GM20431 (cell line): ENCODE measurements at regions not wholly inside any gene's neighbourhood (a gene's known extent, or its start where the extent isn't known, plus 50 kb on each side); places are given as distances from the start of the nearest gene placed in this dataset.
"Not testable (repeated sequence)": the region's sequence is repeated elsewhere in the genome, so short reads cannot be mapped to it uniquely, and the experiment has no call there.

ENCODE experiments used
- in situ Hi-C: fragments of 300-500 bp; cut with MseI, MboI; formaldehyde crosslinking; loops from one replicate; pipeline ENCODE4 v1.15.0; 2020; ENCODE audit warnings: low sequenced_read_pairs; ENCODE audit not compliant: unreplicated experiment

- in situ Hi-C loops: no loop called here
These were observed 627.0 kb downstream of the BCOR start for GRCh38 chrX:39470588-39471407.

GRCh38 chrX:39472161-39472560, 625.6 kb downstream of the BCOR start:
- in situ Hi-C loops: no loop called here

DNA sequence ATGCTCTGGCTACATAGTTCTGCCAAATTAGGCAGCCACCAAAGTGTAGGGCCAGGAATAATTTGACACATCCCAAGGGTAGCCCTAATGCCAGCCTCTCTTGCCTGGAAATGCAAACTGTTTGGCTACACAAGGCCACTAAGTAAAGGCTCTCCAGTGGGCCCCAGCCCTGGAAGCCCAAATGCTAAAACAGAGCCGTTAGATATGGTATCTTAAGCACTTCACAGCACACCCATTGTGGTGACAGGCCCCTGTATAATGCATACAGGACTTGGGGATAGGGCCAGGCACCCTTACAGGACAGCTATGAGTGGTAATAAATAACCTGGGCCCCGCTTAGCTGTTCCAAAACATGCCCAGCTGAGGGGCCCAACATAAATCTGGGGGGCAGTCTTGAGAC, 623.9 kb downstream of the BCOR start:
- in situ Hi-C loops: no loop called here

GRCh38 chrX:39475372-39475771, 622.4 kb downstream of the BCOR start:
- in situ Hi-C loops: no loop called here

GRCh38 chrX:39476604-39477021, 621.1 kb downstream of the BCOR start:
- in situ Hi-C loops: no loop called here

DNA sequence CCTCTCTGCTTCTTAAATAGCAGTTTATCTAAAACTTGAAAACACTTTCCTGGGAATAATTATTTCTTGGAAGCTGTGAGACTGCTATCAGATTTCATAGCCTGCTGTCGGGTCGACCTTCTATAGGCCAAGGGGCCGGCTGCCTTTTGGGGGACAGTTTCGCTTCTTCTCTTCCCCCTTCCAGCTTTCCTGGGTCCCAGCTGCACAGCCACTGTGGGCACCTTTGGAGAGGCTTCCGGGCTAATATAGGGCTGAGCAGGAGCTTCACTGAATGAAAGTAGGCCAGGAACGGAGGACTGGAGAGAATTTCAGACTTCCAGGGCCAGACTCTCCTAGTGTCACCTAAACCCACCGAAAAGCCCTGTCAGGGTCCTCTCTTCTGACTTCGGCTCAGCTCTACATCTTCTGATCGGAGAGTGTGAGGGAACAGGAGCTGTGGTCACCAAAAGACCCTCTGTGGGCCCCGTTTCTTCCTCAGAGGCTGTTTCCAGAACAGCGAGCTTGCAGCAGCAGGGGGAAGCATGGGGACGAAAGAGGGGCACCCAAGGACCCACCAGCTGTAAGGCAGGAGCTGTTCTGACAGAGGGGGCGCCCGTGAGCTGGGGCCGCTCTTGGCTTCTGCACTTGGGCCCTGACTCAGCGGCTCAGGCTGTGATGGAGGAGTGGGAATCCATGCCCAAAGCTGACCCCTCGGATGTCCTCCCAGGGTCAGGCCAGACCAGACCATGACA, 620.6 kb downstream of the BCOR start:
- in situ Hi-C loops: no loop called here

DNA sequence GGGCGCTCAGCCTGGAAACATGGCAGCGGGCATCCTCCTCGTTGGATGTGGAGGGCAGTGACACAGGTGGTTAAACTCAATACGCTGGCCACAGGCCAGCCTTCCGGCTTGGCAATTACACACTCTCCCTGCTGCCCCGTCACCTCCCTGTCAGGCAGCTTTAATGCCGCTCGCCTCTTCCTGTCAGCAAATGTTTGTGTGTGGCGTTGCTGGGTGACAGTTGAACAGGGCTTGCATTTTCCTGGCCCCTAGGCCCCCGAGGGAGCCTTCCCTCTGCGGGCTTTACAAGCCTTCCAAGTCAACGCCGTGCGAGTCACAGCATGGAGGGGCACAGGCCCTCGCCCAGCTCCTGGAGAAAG, 620.0 kb downstream of the BCOR start:
- in situ Hi-C loops: no loop called here

DNA sequence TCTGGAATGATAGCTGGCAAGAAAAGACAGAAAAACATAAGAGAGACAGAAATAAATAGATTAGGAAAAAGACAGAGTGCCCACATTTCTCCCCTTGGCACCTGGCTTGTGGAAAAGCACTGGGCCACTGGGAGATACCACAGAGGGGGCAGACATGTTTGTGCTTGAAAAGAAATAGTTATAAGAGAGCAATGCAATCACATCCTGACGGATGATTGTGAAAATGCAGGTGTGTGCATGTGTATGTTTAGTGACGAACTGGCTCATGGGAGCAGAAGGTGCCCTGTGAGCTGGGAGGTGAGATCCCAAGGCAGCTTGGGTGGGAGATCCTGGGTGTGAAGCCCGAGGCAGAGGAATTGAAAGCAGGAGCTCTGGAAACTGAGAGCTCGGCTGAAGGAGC, 617.9 kb downstream of the BCOR start:
- in situ Hi-C loops: no loop called here

GRCh38 chrX:39480963-39481362, 616.8 kb downstream of the BCOR start:
- in situ Hi-C loops: no loop called here

- in situ Hi-C loops: no loop called here
These were observed 616.1 kb downstream of the BCOR start for GRCh38 chrX:39481621-39482020.

DNA sequence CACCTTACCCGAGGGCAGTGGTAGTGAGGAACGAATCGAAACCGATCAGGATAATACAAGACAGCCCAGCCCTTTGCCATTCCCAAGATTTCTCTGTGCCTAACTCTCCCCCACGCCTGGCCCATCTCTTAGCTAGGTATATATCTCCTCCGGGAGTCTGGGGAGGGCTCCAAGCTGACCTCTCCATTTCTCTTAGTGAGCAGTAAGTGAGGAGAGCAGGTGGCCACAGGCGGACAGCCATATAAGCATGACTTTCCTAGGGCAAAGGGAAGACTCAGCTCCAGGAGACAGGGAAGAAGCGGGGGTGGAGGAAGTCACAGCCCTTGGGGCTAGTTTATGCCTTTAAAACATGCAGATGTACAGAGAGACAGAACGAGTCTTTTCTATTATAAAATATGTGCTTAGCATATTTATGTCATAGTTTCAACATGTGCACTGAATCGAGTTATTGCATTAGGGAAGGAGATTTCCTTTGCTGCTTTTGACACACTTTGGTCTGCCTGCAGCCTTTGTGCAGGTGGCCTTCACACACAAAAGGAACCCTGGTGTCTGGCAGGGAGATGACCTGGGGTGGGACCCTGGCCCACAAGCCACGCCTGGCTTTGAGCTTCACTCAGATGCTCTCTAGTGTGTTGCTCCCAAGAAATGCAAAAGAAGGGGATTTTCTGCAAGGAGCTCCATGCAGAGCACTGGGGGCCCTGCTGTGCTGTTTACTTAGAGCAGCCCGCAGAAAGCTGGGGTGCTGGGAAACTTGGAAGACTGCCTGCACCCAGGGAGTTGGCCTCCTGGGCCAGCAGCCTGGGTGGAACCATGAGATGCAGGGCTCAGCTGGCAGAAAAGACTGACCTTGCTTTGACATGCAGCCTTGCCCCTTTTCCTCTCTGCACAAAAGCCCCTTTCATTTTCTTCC, 613.3 kb downstream of the BCOR start:
- in situ Hi-C loops: no loop called here

GRCh38 chrX:39487166-39487968, 610.4 kb downstream of the BCOR start:
- in situ Hi-C loops: no loop called here

GRCh38 chrX:39487969-39488330, 609.8 kb downstream of the BCOR start:
- in situ Hi-C loops: no loop called here

GRCh38 chrX:39491548-39492297, 606.0 kb downstream of the BCOR start:
- in situ Hi-C loops: no loop called here

DNA sequence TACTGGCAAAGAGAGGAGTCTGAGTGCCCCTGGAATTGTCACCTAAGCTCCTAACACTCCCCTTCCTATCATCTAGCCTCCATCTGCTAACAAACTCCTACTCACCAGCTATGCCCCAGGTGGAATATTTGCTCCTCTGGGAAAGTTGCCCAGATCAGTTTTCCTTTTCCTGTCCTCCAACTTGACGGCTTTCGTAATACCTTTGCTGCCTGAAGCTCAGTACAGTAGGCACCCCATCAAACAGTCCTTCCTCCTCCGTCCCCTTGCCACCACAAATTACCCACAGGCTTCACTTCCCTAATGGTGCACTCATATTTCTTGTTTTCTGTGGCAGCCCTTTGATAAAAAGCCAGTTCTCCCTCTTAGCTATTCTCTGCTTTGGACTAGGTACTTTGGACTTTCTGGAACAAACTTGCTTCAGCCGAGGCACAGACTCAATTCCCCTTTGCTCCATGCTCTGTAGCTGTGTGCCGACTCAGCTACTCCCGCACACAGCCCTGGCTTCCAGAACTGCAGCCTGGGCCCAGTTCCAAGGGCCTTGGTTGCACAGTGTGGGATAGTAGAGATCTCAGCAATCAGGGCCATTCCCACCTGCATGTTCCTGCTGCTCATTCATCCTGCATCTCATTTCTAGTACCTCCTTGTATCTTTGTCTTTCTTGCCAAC, 605.1 kb downstream of the BCOR start:
- in situ Hi-C loops: no loop called here

DNA sequence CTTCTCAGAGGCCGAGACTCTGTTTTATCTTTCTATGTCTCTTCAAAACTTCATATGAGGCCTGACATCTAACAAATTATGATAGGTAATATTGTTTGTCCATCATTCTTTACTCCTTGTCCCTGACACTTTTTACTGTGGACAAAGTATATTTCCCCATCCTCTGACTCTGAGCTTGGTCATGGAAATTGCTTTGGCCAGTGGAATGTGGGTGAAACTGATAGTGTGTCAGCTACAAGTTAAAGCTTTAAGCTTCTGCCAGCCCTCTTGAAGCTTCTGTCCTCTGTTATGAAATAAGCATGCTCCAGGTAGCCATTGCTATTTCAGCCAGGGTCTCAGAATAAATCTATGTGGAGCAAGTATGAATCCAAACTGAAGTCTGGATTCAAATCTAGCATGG, 604.6 kb downstream of the BCOR start:
- in situ Hi-C loops: no loop called here

DNA sequence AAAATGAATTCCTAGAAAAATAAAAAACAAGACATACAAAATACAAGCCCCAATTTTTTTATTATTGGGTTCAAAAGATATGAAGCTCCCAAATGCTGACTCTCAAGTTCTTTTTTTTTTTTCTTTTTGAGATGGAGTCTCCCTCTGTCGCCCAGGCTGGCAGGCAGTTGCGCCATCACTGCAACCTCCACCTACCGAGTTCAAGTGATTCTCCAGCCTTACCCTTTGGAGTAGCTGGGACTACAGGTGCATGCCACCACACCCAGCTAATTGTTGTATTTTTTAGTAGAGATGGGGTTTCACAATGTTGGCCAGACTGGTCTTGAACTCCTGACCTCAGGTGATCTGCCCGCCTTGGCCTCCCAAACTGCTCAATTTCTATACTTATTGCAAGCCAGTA, 600.6 kb downstream of the BCOR start:
- in situ Hi-C loops: not testable (repeated sequence)

- in situ Hi-C loops: no loop called here
These were observed 600.0 kb downstream of the BCOR start for GRCh38 chrX:39497702-39498265.
